ENCODE measurements at regions not wholly inside any gene's neighbourhood (a gene's known extent, or its start where the extent isn't known, plus 50 kb on each side); places are given as distances from the start of the nearest gene placed in this dataset.
"Not testable (repeated sequence)": the region's sequence is repeated elsewhere in the genome, so short reads cannot be mapped to it uniquely, and the experiment has no call there.

GRCh38 chr14:88064841-88065240 lies 59.9 kb downstream of the GPR65 start:
- no peak for DNase-seq (ENCODE audit: low read depth)

DNA sequence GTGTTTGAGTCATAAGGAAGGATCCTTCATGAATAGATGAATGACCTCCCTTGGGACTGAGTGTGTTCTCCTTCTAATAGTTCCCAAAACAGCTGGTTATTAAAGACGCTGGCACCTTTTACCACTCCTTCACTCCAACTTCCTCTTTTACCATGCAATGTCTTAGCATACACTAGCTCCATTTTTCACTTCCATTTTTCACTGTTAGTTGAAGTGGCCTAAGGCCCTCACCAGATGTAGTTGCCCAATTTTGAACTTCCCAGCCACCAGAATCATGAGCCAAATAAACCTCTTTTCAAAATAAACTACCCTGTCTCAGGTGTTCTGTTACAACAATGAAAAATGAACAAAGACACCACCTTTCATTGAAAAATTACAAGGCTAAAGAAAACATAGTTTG lies 64.7 kb downstream of the GPR65 start:
- DNase-seq (ENCODE audit: low read depth) = no peak

DNA sequence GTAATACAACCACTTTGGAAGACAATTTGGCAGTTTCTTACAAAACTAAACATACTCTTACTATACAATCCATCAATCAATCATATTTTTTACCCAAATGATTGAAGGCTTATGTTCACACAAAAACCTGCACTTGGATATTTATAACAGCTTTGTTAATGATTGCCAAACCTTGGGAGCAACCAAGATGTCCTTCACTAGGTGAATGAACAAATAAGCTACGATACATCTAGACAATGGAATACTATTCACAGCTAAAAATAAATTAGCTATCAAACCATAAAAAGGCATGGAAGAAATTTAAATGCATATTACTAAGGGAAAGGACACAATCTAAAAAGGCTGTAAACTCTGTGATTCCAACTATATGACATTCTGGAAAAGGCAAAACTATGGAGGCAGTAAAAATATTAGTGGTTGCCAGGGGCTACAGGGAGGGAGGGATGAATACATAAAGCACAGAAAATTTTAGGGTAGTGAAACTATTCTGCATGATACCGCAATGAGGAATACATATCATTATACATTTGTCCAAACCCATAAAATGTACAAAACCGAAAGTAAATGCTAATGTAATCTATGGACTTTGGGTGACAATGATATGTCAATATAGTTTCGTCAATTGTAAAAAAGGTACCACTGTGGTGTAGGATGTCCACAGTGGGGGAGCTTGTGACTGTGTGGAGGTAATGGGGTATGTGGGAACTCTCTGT lies 70.5 kb downstream of the GPR65 start:
- no peak for DNase-seq (ENCODE audit: low read depth)

DNA sequence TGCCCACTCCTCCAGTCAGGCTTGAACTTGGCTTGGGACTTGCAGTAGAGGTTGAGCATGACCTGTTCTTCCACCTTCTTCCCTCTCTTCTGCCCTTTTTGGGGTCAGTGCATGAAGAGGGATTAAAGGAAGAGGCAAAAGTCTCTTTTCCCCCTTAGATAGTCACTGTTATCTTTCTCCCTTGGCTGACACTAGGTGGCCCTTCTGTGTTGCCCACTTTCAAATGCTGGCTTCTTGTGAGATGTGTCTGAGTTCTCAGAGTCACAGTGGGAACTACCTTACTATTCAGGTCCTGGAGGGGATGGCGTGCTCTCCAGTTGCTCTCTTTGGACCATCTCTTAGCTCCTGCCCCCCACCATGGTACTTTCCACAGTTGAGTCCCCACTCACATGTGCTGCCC lies 73.6 kb downstream of the GPR65 start:
- DNase-seq (ENCODE audit: low read depth) = no peak

DNA sequence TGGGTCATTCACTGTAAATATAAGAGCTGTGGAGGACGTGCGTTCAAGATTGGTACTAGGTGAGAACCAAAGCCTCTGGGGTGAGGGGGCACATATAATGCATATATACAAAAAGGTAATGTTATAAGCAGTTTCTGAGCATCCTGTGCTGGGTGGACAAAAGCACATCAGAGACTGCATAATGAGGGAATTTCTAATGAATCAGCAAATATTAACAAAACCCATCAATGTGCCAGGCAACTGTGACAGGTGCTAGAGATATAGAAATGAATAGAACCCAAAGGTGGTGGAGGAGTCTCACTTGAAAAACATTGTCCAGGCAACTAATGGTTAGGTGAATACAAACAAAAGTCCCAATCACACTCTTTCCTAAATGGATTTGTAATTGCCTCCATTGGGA lies 74.7 kb downstream of the GPR65 start:
- no peak for DNase-seq (ENCODE audit: low read depth)

DNA sequence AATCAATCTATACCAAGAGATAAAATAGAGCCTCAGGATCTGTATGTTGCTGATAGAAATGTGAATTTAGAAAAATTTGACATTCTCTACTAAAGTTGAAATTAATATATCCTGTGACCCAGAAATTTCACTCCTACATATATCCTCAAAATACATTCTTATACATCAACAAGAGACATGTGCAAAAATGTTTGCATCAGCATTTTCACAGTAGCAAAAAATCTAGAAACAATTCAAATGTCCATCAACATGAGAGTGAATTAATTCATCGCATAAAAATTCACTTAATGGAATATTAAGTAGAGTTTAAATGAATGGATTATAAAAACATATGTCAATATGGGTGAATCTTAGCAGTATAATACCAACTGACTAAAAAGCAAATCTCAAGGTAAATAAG lies 80.8 kb downstream of the GPR65 start:
- DNase-seq (ENCODE audit: low read depth) = no peak

DNA sequence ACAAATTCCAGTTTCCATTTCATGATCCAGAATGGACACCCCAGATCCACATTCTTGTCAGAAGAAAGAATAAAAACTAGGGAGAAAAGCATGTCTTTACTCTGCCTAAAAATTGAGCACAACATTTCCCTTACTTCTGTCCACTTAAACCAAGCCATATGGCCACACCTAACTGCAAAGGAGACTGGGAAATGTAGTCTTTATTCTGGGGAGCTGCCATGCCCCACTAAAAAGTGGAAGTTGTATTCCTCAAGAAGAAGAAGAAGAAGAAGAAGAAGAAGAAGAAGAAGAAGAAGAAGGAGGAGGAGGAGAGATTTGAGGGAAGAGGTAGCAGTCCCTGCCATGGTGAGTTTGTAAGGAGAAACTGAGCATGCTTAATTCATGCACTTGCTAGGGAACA lies 84.5 kb downstream of the GPR65 start:
- no peak for DNase-seq (ENCODE audit: low read depth)

DNA sequence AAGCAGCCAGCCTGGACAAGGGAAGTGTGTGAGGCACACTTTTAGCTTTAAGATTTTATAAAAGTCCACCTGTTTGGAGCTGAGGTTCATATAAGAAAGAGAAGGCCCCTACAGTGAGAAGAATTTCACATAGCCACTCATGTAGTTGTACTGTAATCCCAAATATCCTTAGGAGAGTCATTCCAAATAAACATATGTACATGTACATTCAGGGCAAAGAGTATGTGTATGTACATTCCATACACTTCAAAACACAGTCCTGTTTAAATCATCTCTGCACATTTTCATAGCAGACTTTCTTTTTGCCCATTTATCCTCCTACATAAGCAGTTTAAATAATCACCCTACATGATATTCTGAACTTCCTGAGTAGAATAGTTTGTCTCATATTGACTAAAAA lies 87.6 kb downstream of the GPR65 start:
- DNase-seq (ENCODE audit: low read depth) = no peak

DNA sequence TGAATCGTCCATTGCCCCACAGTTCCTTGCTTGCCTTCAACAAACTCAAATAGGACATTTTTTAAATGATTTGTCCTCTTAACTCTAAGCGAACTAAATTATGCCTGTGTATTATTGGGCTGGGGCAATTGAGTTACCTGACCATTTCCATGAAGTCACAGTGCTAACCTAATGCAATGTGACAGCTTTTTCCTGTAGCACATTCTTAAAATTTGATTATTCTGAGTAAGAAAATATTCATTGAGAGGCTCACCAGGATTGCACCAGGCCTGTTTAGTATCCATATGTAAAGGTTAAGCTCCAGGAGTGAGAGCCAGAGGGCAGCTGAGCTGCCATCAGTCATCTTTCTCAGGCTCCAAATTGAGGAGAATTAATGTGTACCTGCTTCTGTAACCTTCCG lies 90.9 kb downstream of the GPR65 start:
- no peak for DNase-seq (ENCODE audit: low read depth)

GRCh38 chr14:88098163-88098562 lies 93.2 kb downstream of the GPR65 start:
- DNase-seq (ENCODE audit: low read depth) = no peak

DNA sequence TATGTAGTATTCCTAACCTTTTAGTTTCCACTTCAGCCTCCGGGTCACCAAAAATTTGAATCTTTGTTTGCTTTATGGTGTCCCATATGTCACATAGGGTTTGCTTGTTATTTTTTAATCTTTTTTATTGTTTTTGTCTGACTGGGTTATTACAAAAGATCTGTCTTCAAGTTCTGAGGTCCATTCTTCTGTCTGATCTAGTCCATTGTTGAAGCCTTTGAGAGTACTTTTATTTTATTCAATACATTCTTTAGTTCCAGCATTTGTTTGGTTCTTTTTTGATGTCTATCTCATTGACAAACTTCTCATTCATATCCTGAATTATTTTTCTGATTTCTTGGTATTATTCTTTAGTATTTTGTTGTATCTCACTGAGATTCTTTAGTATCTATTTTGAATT lies 99.8 kb downstream of the GPR65 start:
- DNase-seq (ENCODE audit: low read depth) = no peak

GRCh38 chr14:88106377-88106776 lies 101.4 kb downstream of the GPR65 start:
- no peak for DNase-seq (ENCODE audit: low read depth)

DNA sequence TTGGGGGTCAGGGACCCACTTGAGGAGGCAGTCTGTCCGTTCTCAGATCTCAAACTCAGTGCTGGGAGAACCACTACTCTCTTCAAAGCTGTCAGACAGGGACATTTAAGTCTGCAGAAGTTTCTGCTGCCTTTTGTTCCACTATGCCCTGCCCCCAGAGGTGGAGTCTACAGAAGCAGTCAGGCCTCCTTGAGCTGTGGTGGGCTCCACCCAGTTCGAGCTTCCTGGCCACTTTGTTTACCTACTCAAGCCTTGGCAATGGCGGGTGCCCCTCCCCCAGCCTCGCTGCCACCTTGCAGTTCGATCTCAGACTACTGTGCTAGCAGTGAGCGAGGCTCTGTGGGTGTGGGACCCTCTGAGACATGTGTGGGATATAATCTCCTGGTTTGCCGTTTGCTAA lies 122.7 kb downstream of the GPR65 start:
- DNase-seq (ENCODE audit: low read depth) = not testable (repeated sequence)

DNA sequence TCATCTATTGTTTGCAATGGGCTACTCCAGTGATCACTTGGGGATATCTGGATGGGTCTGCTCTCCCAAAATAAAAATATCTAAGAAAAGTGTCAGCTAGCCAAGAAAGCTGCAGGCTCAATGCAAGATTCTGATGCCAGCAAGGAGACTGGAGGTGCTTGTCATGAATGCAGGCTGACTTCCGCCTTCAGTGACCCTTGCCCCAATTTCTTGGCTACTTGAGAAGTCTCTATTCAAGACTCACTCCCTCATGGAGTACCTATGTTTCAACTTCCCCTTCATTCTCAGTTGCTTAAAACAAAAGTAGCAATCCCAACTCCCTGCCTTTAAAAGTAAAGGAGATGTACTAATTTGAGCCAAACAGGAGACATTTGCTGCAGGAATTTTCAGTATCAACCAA lies 123.9 kb downstream of the GPR65 start:
- DNase-seq (ENCODE audit: low read depth) = no peak

- peak; percentile 82 for DNase-seq (ENCODE audit: low read depth)
These were observed 124.5 kb downstream of the GPR65 start for GRCh38 chr14:88129306-88130056.

DNA sequence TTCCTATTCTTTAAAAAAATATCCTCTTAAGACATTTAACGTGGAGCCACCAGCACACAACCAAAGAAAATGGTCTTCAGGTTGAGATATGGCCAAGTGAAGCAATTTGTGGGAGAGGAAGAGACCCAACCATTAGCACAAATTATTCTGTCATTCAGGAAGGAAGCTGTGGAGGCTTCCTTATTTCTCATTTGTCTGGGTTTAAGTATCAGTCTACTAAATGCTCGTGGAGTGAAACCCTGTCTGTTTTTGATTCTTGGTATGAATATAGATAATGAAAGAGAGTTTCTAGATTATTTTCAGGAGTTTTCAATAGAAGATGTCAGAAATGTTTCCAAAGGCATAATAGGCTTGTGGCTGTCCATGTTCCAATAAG lies 125.1 kb downstream of the GPR65 start:
- no peak for DNase-seq (ENCODE audit: low read depth)

Data from stromal cell of bone marrow (primary cell).